PC-9 (cell line): ENCODE measurements at regions not wholly inside any gene's neighbourhood (a gene's known extent, or its start where the extent isn't known, plus 50 kb on each side); places are given as distances from the start of the nearest gene placed in this dataset.
A peak's percentile ranks its signal among the peaks of the same experiment; 100 is the strongest.

ENCODE experiments used
- BruUV-seq: library from RNA; stranded (reverse); fragments of 400-500 nt; replicated peaks from 2 replicates; lab custom pipeline; 2021; lab: Mats Ljungman, UMichigan
- CTCF ChIA-PET: fragments of 300-600 bp; sonication (Branson Sonifier 250); formaldehyde crosslinking; loops from one replicate; lab custom pipeline; 2022; ENCODE audit warnings: antibody characterized with exemption; lab: Charles Lee
- POLR2A ChIA-PET: fragments of 300-600 bp; sonication (Branson Sonifier 250); formaldehyde crosslinking; loops from one replicate; lab custom pipeline; 2022; ENCODE audit warnings: antibody characterized with exemption; ENCODE audit not compliant: unreplicated experiment; lab: Charles Lee
- DNase-seq, 2 experiments: peaks; one replicate each; pipeline versions ENCODE4 v3.0.0 to v3.0.0-alpha.2; 2015 to 2022; ENCODE audit warnings: mixed read lengths in 1 of 2
- H2AFZ ChIP-seq: fragments of 200-600 bp; sonication (generic); 2 replicates; pipeline ENCODE4 v1.8.1; 2017; ENCODE audit warnings: antibody characterized with exemption
- H3F3A ChIP-seq: fragments of 200-600 bp; sonication (generic); 2 replicates; pipeline ENCODE4 v1.8.1; 2017; ENCODE audit warnings: antibody characterized with exemption, mild to moderate bottlenecking, low read depth; ENCODE audit not compliant: insufficient read depth
- H3K27ac ChIP-seq: fragments of 200-600 bp; sonication (generic); 2 replicates; pipeline ENCODE4 v1.6.1; 2016; ENCODE audit warnings: mixed run types
- H3K27me3 ChIP-seq: fragments of 200-600 bp; sonication (generic); 2 replicates; pipeline ENCODE4 v1.6.1; 2016; ENCODE audit warnings: low read depth, mixed run types; ENCODE audit not compliant: insufficient read depth
- H3K36me3 ChIP-seq: fragments of 200-600 bp; sonication (generic); 2 replicates; pipeline ENCODE4 v1.6.1; 2016; ENCODE audit warnings: low read depth, mixed run types
- H3K4me1 ChIP-seq: fragments of 200-600 bp; sonication (generic); replicated peaks from 2 replicates; pipeline ENCODE4 v1.6.1; 2016; ENCODE audit warnings: mixed run types; ENCODE audit not compliant: insufficient read depth
- H3K4me2 ChIP-seq: fragments of 200-600 bp; sonication (generic); 2 replicates; pipeline ENCODE4 v1.6.1; 2017; ENCODE audit warnings: mixed run types
- H3K4me3 ChIP-seq: fragments of 200-600 bp; sonication (generic); 2 replicates; pipeline ENCODE4 v1.6.1; 2016; ENCODE audit warnings: mixed run types
- H3K79me2 ChIP-seq: fragments of 200-600 bp; sonication (generic); 2 replicates; pipeline ENCODE4 v1.6.1; 2017; ENCODE audit warnings: low read depth, mixed run types
- H3K9me2 ChIP-seq: fragments of 200-600 bp; sonication (generic); 2 replicates; pipeline ENCODE4 v1.8.1; 2017; ENCODE audit warnings: mild to moderate bottlenecking; ENCODE audit not compliant: insufficient read depth
- H3K9me3 ChIP-seq: fragments of 200-600 bp; sonication (generic); 2 replicates; pipeline ENCODE4 v1.8.1; 2016; ENCODE audit warnings: low read depth; ENCODE audit not compliant: insufficient read depth
- H4K20me1 ChIP-seq: fragments of 200-600 bp; sonication (generic); 2 replicates; pipeline ENCODE4 v1.8.1; 2017; ENCODE audit not compliant: insufficient read depth
- EZH2 ChIP-seq: fragments of 200-600 bp; sonication (generic); IDR thresholded peaks from 2 replicates; pipeline ENCODE4 v1.8.0; 2017; ENCODE audit warnings: antibody characterized with exemption, low read depth
- intact Hi-C: fragments of 100-400 bp; cut with micrococcal nuclease; formaldehyde crosslinking; loops from one replicate; pipeline ENCODE4 v1.10.0; 2022; ENCODE audit not compliant: unreplicated experiment
- TF ChIP-seq, protein P1 (sequence below): fragments of 200-600 bp; sonication (generic); conservative IDR thresholded peaks from 2 replicates; pipeline ENCODE4 v1.6.1; 2017; ENCODE audit warnings: mixed run types, antibody characterized with exemption, mild to moderate bottlenecking, moderate library complexity

DNA sequence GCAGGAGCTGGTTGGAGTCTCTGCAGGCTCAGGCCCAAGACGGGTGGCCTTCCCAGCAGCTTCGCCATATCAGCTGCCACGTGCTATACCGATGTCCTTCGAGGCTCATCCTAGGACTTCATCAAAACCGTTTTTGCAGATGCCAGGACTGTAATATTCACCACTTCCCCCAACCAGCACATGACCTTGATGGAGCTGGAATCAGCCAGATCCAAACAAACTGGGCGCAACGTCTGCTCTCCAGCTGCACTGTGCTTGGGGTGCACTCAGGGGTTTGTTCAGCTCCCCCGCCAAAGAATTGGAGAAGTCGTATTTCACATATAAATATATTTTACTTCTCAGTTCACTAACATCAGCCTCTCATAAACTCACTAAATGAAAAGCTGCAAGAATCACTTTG lies 149.5 kb upstream of the DIO3 start:
- no peak for DNase-seq
- Histone ChIP-seq H3K79me2 (no peaks in the 10 kb centered on the region), H2AFZ (no peak overlapping the region), H3K9me3 (no peaks in the 10 kb centered on the region), H4K20me1 (no peaks in the 10 kb centered on the region), H3K36me3 (no peaks in the 10 kb centered on the region), H3K4me1 (peaks cover 62% of the 10 kb centered on the region), H3K4me3 (no peak overlapping the region), H3K27ac (no peak overlapping the region), H3K27me3 (no peaks in the 10 kb centered on the region), H3K9me2 (no peaks in the 10 kb centered on the region; the same call in 1 of the 2 replicates), H3F3A (peaks cover 33% of the 10 kb centered on the region), H3K4me2 (peak overlapping the region; percentile 64)
- ChIA-PET CTCF (no interaction called here), POLR2A (no interaction called here)
- no peak for TF ChIP-seq EZH2
- TF ChIP-seq, protein P1, sequence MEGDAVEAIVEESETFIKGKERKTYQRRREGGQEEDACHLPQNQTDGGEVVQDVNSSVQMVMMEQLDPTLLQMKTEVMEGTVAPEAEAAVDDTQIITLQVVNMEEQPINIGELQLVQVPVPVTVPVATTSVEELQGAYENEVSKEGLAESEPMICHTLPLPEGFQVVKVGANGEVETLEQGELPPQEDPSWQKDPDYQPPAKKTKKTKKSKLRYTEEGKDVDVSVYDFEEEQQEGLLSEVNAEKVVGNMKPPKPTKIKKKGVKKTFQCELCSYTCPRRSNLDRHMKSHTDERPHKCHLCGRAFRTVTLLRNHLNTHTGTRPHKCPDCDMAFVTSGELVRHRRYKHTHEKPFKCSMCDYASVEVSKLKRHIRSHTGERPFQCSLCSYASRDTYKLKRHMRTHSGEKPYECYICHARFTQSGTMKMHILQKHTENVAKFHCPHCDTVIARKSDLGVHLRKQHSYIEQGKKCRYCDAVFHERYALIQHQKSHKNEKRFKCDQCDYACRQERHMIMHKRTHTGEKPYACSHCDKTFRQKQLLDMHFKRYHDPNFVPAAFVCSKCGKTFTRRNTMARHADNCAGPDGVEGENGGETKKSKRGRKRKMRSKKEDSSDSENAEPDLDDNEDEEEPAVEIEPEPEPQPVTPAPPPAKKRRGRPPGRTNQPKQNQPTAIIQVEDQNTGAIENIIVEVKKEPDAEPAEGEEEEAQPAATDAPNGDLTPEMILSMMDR, result no peak
- BruUV-seq, result no TSS peak
- intact Hi-C loops, result loop anchor here (2.0 kb wide), 1 partner anchor 65 kb away; no protein-coding TSS in a partner anchor

DNA sequence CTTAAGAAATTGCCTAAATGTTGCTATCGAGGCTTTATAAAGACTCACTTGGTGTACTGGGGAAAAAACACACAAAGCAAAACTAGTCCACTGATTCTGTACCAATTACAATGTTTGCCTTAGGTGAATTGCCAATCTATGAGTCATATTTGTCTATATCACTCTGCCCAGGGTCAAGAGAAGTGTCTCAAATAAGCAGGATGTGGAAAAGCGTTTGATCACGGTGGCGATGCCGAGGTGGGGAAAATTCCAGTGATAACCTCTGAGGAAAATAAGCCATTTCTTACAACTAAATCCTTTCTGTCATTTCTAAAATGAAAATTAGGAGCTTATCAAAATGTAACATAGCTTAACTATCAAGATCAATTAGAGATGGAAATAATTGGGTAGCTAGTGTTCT lies 148.6 kb upstream of the DIO3 start:
- H2AFZ ChIP-seq, result peak overlapping the region; percentile 6; the same call in 1 of the 2 replicates
- H3K4me3 ChIP-seq, result peak overlapping the region; percentile 15; the same call in 1 of the 2 replicates
- TF ChIP-seq EZH2, result no peak
- TF ChIP-seq, protein P1, result no peak
- H3K4me2 ChIP-seq, result peak overlapping the region; percentile 64
- no TSS peak for BruUV-seq
- DNase-seq, result peak; percentile 23 to 97
- H3K79me2 ChIP-seq, result no peaks in the 10 kb centered on the region
- H3K36me3 ChIP-seq, result no peaks in the 10 kb centered on the region
- H3K27ac ChIP-seq, result peak overlapping the region; percentile 68
- intact Hi-C loops, result loop anchor here (2.0 kb wide), 1 partner anchor 64 kb away; no protein-coding TSS in a partner anchor
- ChIA-PET CTCF (interaction anchor here (0.6 kb wide), 1 partner anchor 108 kb away, joined by 3 read pairs; no protein-coding TSS in a partner anchor), POLR2A (interaction anchor here (0.6 kb wide), 2 partner anchors 18 to 84 kb away, joined by 3 to 5 read pairs; no protein-coding TSS in a partner anchor)
- H3K27me3 ChIP-seq, result no peaks in the 10 kb centered on the region
- H3F3A ChIP-seq, result peaks cover 43% of the 10 kb centered on the region
- H3K9me2 ChIP-seq, result no peaks in the 10 kb centered on the region; the same call in 1 of the 2 replicates
- H3K4me1 ChIP-seq, result peaks cover 62% of the 10 kb centered on the region
- no peaks in the 10 kb centered on the region for H4K20me1 ChIP-seq
- H3K9me3 ChIP-seq, result peaks cover 3% of the 10 kb centered on the region; the same call in 1 of the 2 replicates

DNA sequence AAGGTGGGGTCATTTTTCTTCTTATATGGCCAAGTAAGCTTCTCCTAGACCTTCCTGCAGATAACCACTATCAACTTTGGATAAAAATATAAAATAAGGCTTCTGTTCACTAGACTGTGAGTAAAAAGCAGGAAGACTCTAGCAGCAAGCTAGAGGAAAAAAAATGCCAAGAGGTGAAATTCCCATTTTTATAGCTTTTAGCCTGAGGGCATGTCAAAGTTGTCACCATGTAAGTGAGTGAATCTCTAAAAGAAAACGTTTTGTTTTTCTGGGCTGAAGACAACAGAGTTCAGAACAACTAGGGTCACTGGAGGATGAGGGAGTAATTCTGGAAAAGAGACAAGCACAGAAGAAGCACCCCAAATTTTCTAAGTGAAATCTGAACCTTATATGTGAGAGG lies 143.9 kb upstream of the DIO3 start:
- H2AFZ ChIP-seq, result no peak overlapping the region
- H3K79me2 ChIP-seq, result no peaks in the 10 kb centered on the region
- peaks cover 31% of the 10 kb centered on the region for H3K4me1 ChIP-seq
- CTCF ChIA-PET, result no interaction called here
- POLR2A ChIA-PET, result no interaction called here
- no peaks in the 10 kb centered on the region for H3K36me3 ChIP-seq
- peak in 1 of 2 experiments; percentile 61 for DNase-seq
- intact Hi-C loops, result no loop called here
- no peak overlapping the region for H3K4me3 ChIP-seq
- H3K9me2 ChIP-seq, result no peaks in the 10 kb centered on the region; the same call in 1 of the 2 replicates
- no TSS peak for BruUV-seq
- H4K20me1 ChIP-seq, result no peaks in the 10 kb centered on the region
- H3K27me3 ChIP-seq, result no peaks in the 10 kb centered on the region
- peaks cover 12% of the 10 kb centered on the region for H3K9me3 ChIP-seq
- peaks cover 23% of the 10 kb centered on the region for H3F3A ChIP-seq
- H3K27ac ChIP-seq, result 0 out of 2 replicates have a peak overlapping the region, but pooled peaks have one; percentile 1
- TF ChIP-seq EZH2, result no peak
- TF ChIP-seq, protein P1, result no peak
- peak overlapping the region; percentile 24 for H3K4me2 ChIP-seq
